ENCODE measurements at regions not wholly inside any gene's neighbourhood (a gene's known extent, or its start where the extent isn't known, plus 50 kb on each side); places are given as distances from the start of the nearest gene placed in this dataset.
A peak's percentile ranks its signal among the peaks of the same experiment; 100 is the strongest.

- H3K27me3 ChIP-seq (ENCODE audit: insufficient read depth, low read depth): no peaks in the 10 kb centered on the region
- H3K9me3 ChIP-seq (ENCODE audit: insufficient read depth, low read depth): no peaks in the 10 kb centered on the region
- no peak overlapping the region for H3K27ac ChIP-seq
- H3K4me2 ChIP-seq: no peak overlapping the region
- no peaks in the 10 kb centered on the region for H3K79me2 ChIP-seq (ENCODE audit: low read depth)
- TF ChIP-seq EZH2 (IDR thresholded peaks at IDR 0.05; ENCODE audit: low read depth) (no peak), CTCF (conservative IDR thresholded peaks at IDR 0.05) (no peak)
- no peak overlapping the region for H2AFZ ChIP-seq
- no peaks in the 10 kb centered on the region for H4K20me1 ChIP-seq (ENCODE audit: insufficient read depth)
- BruUV-seq (replicated peaks): no TSS peak
- no peaks in the 10 kb centered on the region for H3F3A ChIP-seq (ENCODE audit: insufficient read depth, low read depth)
- intact Hi-C loops (cut with micrococcal nuclease; ENCODE audit: unreplicated experiment): no loop called here
- ChIA-PET CTCF (no interaction called here), POLR2A (ENCODE audit: unreplicated experiment) (no interaction called here)
- H3K36me3 ChIP-seq (ENCODE audit: low read depth): no peaks in the 10 kb centered on the region
- no peaks in the 10 kb centered on the region for H3K9me2 ChIP-seq (ENCODE audit: insufficient read depth)
- H3K4me1 ChIP-seq (replicated peaks; ENCODE audit: insufficient read depth): no peaks in the 10 kb centered on the region
- no peak overlapping the region for H3K4me3 ChIP-seq
- DNase-seq: no peak
These were observed 140.8 kb downstream of the IQUB start for GRCh38 chr7:123393623-123394022.

- H3K36me3 ChIP-seq (ENCODE audit: low read depth): no peaks in the 10 kb centered on the region
- no peaks in the 10 kb centered on the region for H3K27me3 ChIP-seq (ENCODE audit: insufficient read depth, low read depth)
- BruUV-seq (replicated peaks): no TSS peak
- H3K27ac ChIP-seq: no peak overlapping the region
- H3K9me3 ChIP-seq (ENCODE audit: insufficient read depth, low read depth): 0 out of 2 replicates have a peak, but pooled peaks cover 4% of the 10 kb centered on the region
- no peak overlapping the region for H3K4me2 ChIP-seq
- ChIA-PET CTCF (no interaction called here), POLR2A (ENCODE audit: unreplicated experiment) (no interaction called here)
- H3K4me1 ChIP-seq (replicated peaks; ENCODE audit: insufficient read depth): no peaks in the 10 kb centered on the region
- intact Hi-C loops (cut with micrococcal nuclease; ENCODE audit: unreplicated experiment): no loop called here
- H3K9me2 ChIP-seq (ENCODE audit: insufficient read depth): 0 out of 2 replicates have a peak, but pooled peaks cover 6% of the 10 kb centered on the region
- no peaks in the 10 kb centered on the region for H4K20me1 ChIP-seq (ENCODE audit: insufficient read depth)
- H3F3A ChIP-seq (ENCODE audit: insufficient read depth, low read depth): no peaks in the 10 kb centered on the region
- H3K4me3 ChIP-seq: no peak overlapping the region
- no peak for DNase-seq
- TF ChIP-seq EZH2 (IDR thresholded peaks at IDR 0.05; ENCODE audit: low read depth): no peak
- no peak for TF ChIP-seq CTCF (conservative IDR thresholded peaks at IDR 0.05)
- no peaks in the 10 kb centered on the region for H3K79me2 ChIP-seq (ENCODE audit: low read depth)
- H2AFZ ChIP-seq: no peak overlapping the region
These were observed 162.0 kb downstream of the IQUB start for GRCh38 chr7:123372368-123372767.

GRCh38 chr7:123367484-123368122 is 166.8 kb downstream of the IQUB start:
- no peak overlapping the region for H2AFZ ChIP-seq
- intact Hi-C loops (cut with micrococcal nuclease; ENCODE audit: unreplicated experiment): loop anchor here (1.0 to 10.0 kb wide), 6 partner anchors 159 to 1150 kb away; partner anchors contain the start of gene CADPS2
- POLR2A ChIA-PET (ENCODE audit: unreplicated experiment): interaction anchor here (0.6 kb wide), 1 partner anchor 860 kb away, joined by 3 read pairs; no protein-coding TSS in a partner anchor
- no peak overlapping the region for H3K27ac ChIP-seq
- no peak overlapping the region for H3K4me2 ChIP-seq
- 0 out of 2 replicates have a peak, but pooled peaks cover 3% of the 10 kb centered on the region for H3K9me2 ChIP-seq (ENCODE audit: insufficient read depth)
- H3K4me3 ChIP-seq: no peak overlapping the region
- CTCF ChIA-PET: interaction anchor here (0.5 to 1.8 kb wide), 4 partner anchors 159 to 564 kb away, joined by 3 to 7 read pairs (median 4); no protein-coding TSS in a partner anchor
- H3K79me2 ChIP-seq (ENCODE audit: low read depth): no peaks in the 10 kb centered on the region
- H3K36me3 ChIP-seq (ENCODE audit: low read depth): no peaks in the 10 kb centered on the region
- H3K27me3 ChIP-seq (ENCODE audit: insufficient read depth, low read depth): no peaks in the 10 kb centered on the region
- H4K20me1 ChIP-seq (ENCODE audit: insufficient read depth): no peaks in the 10 kb centered on the region
- no peak for TF ChIP-seq EZH2 (IDR thresholded peaks at IDR 0.05; ENCODE audit: low read depth)
- TF ChIP-seq CTCF (conservative IDR thresholded peaks at IDR 0.05): peak; percentile 81
- no peaks in the 10 kb centered on the region for H3K4me1 ChIP-seq (replicated peaks; ENCODE audit: insufficient read depth)
- DNase-seq: peak in 1 of 2 experiments; percentile 15
- no peaks in the 10 kb centered on the region for H3K9me3 ChIP-seq (ENCODE audit: insufficient read depth, low read depth)
- BruUV-seq (replicated peaks): no TSS peak
- no peaks in the 10 kb centered on the region for H3F3A ChIP-seq (ENCODE audit: insufficient read depth, low read depth)
